ENCODE measurements at regions not wholly inside any gene's neighbourhood (a gene's known extent, or its start where the extent isn't known, plus 50 kb on each side); places are given as distances from the start of the nearest gene placed in this dataset.
"Not testable (repeated sequence)": the region's sequence is repeated elsewhere in the genome, so short reads cannot be mapped to it uniquely, and the experiment has no call there.

- H3K4me3 ChIP-seq (ENCODE audit: low read length) = no peak overlapping the region
- DNase-seq (ENCODE audit: low read depth) = no peak
- TF ChIP-seq, protein P1, sequence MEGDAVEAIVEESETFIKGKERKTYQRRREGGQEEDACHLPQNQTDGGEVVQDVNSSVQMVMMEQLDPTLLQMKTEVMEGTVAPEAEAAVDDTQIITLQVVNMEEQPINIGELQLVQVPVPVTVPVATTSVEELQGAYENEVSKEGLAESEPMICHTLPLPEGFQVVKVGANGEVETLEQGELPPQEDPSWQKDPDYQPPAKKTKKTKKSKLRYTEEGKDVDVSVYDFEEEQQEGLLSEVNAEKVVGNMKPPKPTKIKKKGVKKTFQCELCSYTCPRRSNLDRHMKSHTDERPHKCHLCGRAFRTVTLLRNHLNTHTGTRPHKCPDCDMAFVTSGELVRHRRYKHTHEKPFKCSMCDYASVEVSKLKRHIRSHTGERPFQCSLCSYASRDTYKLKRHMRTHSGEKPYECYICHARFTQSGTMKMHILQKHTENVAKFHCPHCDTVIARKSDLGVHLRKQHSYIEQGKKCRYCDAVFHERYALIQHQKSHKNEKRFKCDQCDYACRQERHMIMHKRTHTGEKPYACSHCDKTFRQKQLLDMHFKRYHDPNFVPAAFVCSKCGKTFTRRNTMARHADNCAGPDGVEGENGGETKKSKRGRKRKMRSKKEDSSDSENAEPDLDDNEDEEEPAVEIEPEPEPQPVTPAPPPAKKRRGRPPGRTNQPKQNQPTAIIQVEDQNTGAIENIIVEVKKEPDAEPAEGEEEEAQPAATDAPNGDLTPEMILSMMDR (IDR thresholded peaks at IDR 0.05; ENCODE audit: insufficient read depth, low read depth, low read length, missing control alignments) = no peak
Measured at GRCh38 chr3:157589211-157589610, 86.0 kb upstream of the VEPH1 start.

GRCh38 chr3:157588386-157589060 lies 85.3 kb upstream of the VEPH1 start:
- no peak for DNase-seq (ENCODE audit: low read depth)
- TF ChIP-seq, protein P1 (IDR thresholded peaks at IDR 0.05; ENCODE audit: insufficient read depth, low read depth, low read length, missing control alignments) = no peak
- no peak overlapping the region for H3K4me3 ChIP-seq (ENCODE audit: low read length)

- H3K4me3 ChIP-seq (ENCODE audit: low read length) = no peak overlapping the region
- TF ChIP-seq, protein P1 (IDR thresholded peaks at IDR 0.05; ENCODE audit: insufficient read depth, low read depth, low read length, missing control alignments) = no peak
- no peak for DNase-seq (ENCODE audit: low read depth)
Measured at GRCh38 chr3:157586293-157586692, 83.1 kb upstream of the VEPH1 start.

DNA sequence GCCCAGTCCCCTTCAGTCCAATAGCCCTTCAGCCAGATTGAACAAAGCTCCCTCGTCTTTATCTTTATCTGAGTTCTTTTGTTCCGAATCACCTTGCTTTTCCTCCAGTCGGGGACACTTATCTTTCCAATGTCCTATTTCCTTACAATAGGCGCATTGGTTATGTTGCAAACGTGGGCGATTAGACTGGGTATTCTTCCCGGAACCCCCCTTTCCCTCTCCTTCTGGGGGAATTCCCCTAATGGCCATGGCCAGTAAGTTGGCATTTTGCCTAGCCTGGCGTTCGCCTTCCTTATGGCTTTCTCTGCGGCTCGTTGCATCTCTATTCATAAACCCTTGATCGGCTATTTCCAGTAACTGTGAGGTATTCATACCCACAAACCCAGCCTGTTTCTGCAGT lies 82.2 kb upstream of the VEPH1 start:
- H3K4me3 ChIP-seq (ENCODE audit: low read length) = no peak overlapping the region
- no peak for DNase-seq (ENCODE audit: low read depth)
- TF ChIP-seq, protein P1 (IDR thresholded peaks at IDR 0.05; ENCODE audit: insufficient read depth, low read depth, low read length, missing control alignments) = no peak

- H3K4me3 ChIP-seq (ENCODE audit: low read length) = no peak overlapping the region
- no peak for DNase-seq (ENCODE audit: low read depth)
- TF ChIP-seq, protein P1 (IDR thresholded peaks at IDR 0.05; ENCODE audit: insufficient read depth, low read depth, low read length, missing control alignments) = no peak
Measured at GRCh38 chr3:157582637-157582973, 79.4 kb upstream of the VEPH1 start.

- not testable (repeated sequence) for DNase-seq (ENCODE audit: low read depth); H3K4me3 ChIP-seq (ENCODE audit: low read length)
Measured at GRCh38 chr3:157581956-157582636, 78.9 kb upstream of the VEPH1 start.

DNA sequence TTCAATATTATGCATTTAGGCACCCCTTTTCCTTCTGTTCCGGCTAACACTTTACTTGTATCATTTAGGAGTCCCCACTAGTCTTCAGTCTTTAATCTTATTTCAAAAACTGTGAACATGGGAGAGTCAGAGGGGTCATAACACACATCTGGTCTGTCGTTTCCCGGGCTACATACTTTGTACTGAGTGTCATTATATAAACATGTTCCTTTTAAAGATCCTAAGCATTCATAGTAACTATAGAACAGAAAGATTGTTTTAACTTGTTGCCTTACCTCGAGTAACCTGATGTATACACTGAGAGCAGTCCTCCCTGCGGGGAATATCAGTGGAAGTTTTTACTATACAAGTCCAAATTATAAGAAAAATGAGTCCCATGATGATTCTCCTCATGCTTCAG lies 78.2 kb upstream of the VEPH1 start:
- TF ChIP-seq, protein P1 (IDR thresholded peaks at IDR 0.05; ENCODE audit: insufficient read depth, low read depth, low read length, missing control alignments) = no peak
- no peak for DNase-seq (ENCODE audit: low read depth)
- H3K4me3 ChIP-seq (ENCODE audit: low read length) = no peak overlapping the region

Measured in epithelial cell of esophagus (primary cell).